Activated T-cell treated with anti-CD3 and anti-CD28 coated beads, Interleukin-2, amount 50 U/mL, for 24 hours (primary cell): ENCODE measurements at regions not wholly inside any gene's neighbourhood (a gene's known extent, or its start where the extent isn't known, plus 50 kb on each side); places are given as distances from the start of the nearest gene placed in this dataset.

Source experiments
- DNase-seq: peaks from one replicate; pipeline ENCODE4 v3.0.0-alpha.2; 2020
- H3K27ac Mint-ChIP-seq: 2 replicates; pipeline ENCODE4 v1.8.0; 2020; ENCODE audit warnings: mild to moderate bottlenecking, mixed read lengths
- H3K27me3 Mint-ChIP-seq: 2 replicates; pipeline ENCODE4 v1.8.0; 2020; ENCODE audit warnings: mixed read lengths
- H3K36me3 Mint-ChIP-seq: 2 replicates; pipeline ENCODE4 v1.8.0; 2020; ENCODE audit warnings: low read depth, mixed read lengths
- H3K4me1 Mint-ChIP-seq: 2 replicates; pipeline ENCODE4 v1.8.0; 2020; ENCODE audit warnings: low read depth, mixed read lengths
- H3K4me3 Mint-ChIP-seq: 2 replicates; pipeline ENCODE4 v1.8.0; 2020; ENCODE audit warnings: mild to moderate bottlenecking, moderate library complexity, mixed read lengths
- H3K9me3 Mint-ChIP-seq: 2 replicates; pipeline ENCODE4 v1.8.0; 2020; ENCODE audit warnings: mixed read lengths

DNA sequence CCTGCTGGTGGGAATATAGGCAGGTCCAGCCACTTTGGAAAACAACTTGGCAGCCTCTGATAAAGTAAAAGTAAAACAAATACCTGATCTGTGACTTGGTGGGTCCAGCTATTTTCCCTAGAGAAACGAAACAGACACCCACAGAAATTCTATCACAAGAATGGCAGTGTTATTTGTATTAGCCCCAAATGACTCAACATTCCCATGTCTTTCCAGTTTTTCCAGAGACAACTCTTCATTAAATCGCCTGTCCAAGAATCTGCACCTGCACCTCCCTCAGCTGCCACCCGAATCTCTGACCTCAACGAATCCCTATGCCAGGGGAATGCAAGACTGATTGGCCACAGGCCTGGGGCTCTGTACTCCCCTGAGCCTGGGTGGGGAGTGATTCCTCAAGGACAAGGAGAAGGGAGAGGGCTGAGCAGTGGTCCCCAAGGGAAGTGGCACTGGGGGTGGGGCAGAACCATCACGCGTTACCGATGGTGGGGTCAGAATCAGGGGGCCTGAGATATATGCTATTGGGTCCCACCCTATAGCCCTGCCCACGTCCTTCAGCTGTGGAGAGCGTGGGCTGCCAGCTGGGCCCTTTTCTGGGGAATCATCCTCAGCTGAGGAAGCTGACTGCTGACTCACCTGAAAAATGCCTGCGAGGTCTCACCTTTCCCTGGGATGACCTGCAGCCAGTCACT lies 553.0 kb downstream of the PTPRU start:
- no peaks in the 10 kb centered on the region for H3K36me3 Mint-ChIP-seq
- H3K4me1 Mint-ChIP-seq = no peaks in the 10 kb centered on the region
- H3K27me3 Mint-ChIP-seq = peaks cover 19% of the 10 kb centered on the region
- no peak for DNase-seq
- no peak overlapping the region for H3K27ac Mint-ChIP-seq
- H3K4me3 Mint-ChIP-seq = no peak overlapping the region
- no peaks in the 10 kb centered on the region for H3K9me3 Mint-ChIP-seq

GRCh38 chr1:29786791-29787732 lies 550.7 kb downstream of the PTPRU start:
- no peak for DNase-seq
- no peaks in the 10 kb centered on the region for H3K9me3 Mint-ChIP-seq
- H3K4me3 Mint-ChIP-seq = no peak overlapping the region
- peaks cover 22% of the 10 kb centered on the region for H3K27me3 Mint-ChIP-seq
- no peak overlapping the region for H3K27ac Mint-ChIP-seq
- no peaks in the 10 kb centered on the region for H3K36me3 Mint-ChIP-seq
- H3K4me1 Mint-ChIP-seq = no peaks in the 10 kb centered on the region

- Mint-ChIP-seq H3K4me1 (no peaks in the 10 kb centered on the region), H3K9me3 (no peaks in the 10 kb centered on the region), H3K27ac (no peak overlapping the region), H3K36me3 (no peaks in the 10 kb centered on the region), H3K4me3 (no peak overlapping the region), H3K27me3 (peaks cover 22% of the 10 kb centered on the region)
- no peak for DNase-seq
Observed at GRCh38 chr1:29786195-29786594, 549.9 kb downstream of the PTPRU start.

GRCh38 chr1:29785554-29785953 lies 549.2 kb downstream of the PTPRU start:
- Mint-ChIP-seq H3K27me3 (peaks cover 28% of the 10 kb centered on the region), H3K27ac (no peak overlapping the region), H3K9me3 (no peaks in the 10 kb centered on the region), H3K36me3 (no peaks in the 10 kb centered on the region), H3K4me3 (no peak overlapping the region), H3K4me1 (no peaks in the 10 kb centered on the region)
- DNase-seq = no peak

GRCh38 chr1:29785137-29785527 lies 548.8 kb downstream of the PTPRU start:
- no peaks in the 10 kb centered on the region for H3K36me3 Mint-ChIP-seq
- H3K4me1 Mint-ChIP-seq = no peaks in the 10 kb centered on the region
- no peak for DNase-seq

DNA sequence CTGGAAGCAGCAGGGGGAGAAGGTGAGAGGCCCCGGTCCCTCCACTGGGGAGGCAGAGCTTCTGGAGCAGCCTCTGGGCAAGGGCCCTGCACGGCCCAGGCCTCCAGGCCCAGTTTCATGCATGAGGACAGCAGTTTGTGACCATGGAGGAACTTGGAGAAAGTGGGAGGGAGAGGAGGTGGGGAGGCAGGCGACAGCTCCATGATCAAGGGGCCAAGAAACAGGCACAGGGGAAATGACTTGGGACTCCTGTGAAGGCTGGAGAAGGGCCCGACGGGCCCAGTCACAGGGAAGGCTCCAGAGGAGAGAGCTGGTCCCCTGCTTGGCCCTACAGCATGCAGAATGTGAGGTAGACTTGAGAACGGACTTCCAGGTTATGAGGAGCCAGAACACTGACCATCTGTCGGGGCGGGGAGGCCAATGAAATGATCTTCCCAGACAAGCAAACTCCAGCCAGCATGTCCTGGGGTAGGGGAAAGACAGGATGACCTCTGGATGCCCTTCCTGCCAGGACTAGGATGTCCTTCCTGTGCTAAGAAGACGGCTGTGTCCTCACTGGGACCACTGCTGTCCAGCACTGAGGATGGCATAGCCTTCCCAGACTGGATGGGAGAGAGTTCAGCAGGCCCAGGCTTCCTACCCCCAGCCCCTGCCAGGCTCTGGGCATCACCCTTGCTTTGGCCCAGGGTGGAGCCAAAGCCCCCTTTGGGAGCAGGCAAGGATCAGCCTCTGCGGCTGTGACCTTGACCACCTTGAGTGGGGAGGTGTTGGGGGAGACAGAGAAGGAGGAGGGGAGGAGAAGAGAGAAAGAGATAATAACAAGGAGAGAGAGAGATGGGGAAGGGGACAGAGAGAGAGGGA lies 548.2 kb downstream of the PTPRU start:
- H3K4me1 Mint-ChIP-seq = no peaks in the 10 kb centered on the region
- no peak overlapping the region for H3K4me3 Mint-ChIP-seq
- no peak for DNase-seq
- no peaks in the 10 kb centered on the region for H3K36me3 Mint-ChIP-seq
- H3K9me3 Mint-ChIP-seq = no peaks in the 10 kb centered on the region
- H3K27me3 Mint-ChIP-seq = peaks cover 25% of the 10 kb centered on the region
- no peak overlapping the region for H3K27ac Mint-ChIP-seq

More at GRCh38 chr1:29785137-29785527, 548.8 kb downstream of the PTPRU start:
- peaks cover 28% of the 10 kb centered on the region for H3K27me3 Mint-ChIP-seq
- H3K4me3 Mint-ChIP-seq = no peak overlapping the region
- no peak overlapping the region for H3K27ac Mint-ChIP-seq
- H3K9me3 Mint-ChIP-seq = no peaks in the 10 kb centered on the region

DNA sequence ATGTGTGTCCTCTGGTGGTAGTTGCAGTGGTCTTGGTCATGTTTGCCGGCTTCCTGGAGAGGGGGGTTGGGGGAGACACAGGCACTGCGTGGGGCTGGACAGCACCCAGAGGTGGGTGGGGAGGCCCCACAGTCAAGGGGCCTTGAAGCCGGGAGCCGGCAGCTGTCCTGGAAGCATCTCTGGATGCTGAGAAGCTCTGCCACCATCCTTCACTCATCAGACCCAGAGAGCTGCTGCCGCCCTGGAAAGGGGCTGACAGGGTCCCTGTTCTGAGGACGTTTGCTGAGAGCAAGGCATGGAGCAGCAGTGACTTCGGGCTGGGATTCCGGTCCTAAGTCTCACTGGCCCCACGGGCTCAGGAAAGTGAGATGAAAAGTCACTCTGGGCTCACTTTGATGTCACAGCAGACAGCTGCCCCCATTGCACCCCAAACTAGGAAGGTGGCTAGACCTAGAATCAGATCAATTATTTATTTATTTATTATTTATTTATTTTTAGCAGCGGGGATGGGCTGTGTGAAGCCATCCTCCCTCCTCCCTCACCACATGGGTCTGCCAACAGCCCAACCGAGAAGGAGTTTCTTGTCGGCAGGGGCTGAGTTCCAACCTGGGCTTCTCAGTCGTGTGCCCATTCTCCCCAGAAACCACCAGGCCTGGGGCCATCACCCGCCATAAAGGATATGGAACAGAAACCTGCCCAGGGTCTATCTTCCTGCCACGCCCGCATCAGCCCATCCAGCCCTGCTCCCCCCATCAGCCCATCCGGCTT lies 547.4 kb downstream of the PTPRU start:
- Mint-ChIP-seq H3K27me3 (peaks cover 29% of the 10 kb centered on the region), H3K36me3 (no peaks in the 10 kb centered on the region), H3K4me3 (no peak overlapping the region), H3K4me1 (no peaks in the 10 kb centered on the region), H3K9me3 (no peaks in the 10 kb centered on the region), H3K27ac (no peak overlapping the region)
- DNase-seq = no peak

DNA sequence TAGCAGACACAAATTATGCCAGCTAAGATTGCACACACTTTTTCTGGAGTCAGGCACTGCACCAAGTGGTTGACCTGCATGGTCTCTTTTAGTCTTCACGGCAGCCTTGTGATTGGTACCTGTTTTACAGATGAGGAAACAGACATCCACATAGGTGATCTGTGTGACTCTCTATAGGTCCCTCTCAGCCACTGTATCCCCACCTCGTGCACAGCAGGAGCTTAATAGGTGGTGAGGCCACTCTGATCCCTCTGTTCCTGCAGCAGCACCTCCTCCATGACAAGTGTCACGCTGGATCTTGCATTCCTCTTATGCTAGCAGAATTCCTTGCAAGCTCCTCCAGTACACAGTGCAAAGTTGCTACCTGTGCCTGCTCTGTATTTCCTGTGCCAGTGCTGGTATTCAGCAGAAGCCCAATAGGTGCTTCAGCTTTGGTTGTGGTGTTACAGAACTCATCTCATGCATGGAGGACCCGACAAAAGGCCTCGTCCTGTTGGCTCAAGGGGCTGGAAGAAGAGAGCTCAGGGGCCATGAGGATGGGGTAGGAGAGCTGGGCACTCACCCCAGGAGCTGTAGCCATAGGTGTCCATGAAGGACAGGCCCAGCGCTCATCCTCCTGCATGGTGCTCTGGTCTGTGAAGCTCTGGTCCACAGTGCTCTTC lies 546.7 kb downstream of the PTPRU start:
- H3K27ac Mint-ChIP-seq = no peak overlapping the region
- H3K9me3 Mint-ChIP-seq = no peaks in the 10 kb centered on the region

DNA sequence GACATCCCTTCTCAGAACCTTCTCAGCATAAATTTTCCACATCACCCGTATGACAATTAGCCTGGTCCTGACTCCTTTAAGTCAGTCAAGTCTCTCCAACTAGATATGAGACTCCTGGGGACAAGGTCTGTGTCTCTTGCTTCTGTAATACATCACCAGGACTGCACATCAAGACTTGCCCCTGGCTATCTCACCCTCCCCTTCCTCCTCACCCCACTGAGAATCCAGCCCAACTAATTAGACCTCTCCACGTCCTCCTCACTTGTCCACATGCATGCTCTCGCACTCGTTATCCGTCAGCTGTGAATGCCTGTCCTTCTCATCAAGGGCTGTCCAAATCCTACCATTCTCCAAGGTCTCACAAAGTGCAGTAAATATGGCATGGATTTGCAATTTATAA lies 542.8 kb downstream of the PTPRU start:
- H3K4me3 Mint-ChIP-seq = no peak overlapping the region
- no peak overlapping the region for H3K27ac Mint-ChIP-seq

More for the DNA sequence above, 546.7 kb downstream of the PTPRU start:
- no peak for DNase-seq
- Mint-ChIP-seq H3K36me3 (no peaks in the 10 kb centered on the region), H3K4me1 (no peaks in the 10 kb centered on the region), H3K27me3 (peaks cover 35% of the 10 kb centered on the region), H3K4me3 (no peak overlapping the region)

GRCh38 chr1:29777522-29777921 lies 541.2 kb downstream of the PTPRU start:
- Mint-ChIP-seq H3K4me3 (no peak overlapping the region), H3K4me1 (no peaks in the 10 kb centered on the region), H3K36me3 (no peaks in the 10 kb centered on the region), H3K27me3 (peaks cover 38% of the 10 kb centered on the region), H3K9me3 (peaks cover 3% of the 10 kb centered on the region), H3K27ac (no peak overlapping the region)
- DNase-seq = no peak

More for the DNA sequence above, 542.8 kb downstream of the PTPRU start:
- H3K36me3 Mint-ChIP-seq = no peaks in the 10 kb centered on the region
- DNase-seq = no peak
- H3K9me3 Mint-ChIP-seq = peaks cover 3% of the 10 kb centered on the region
- no peaks in the 10 kb centered on the region for H3K4me1 Mint-ChIP-seq
- H3K27me3 Mint-ChIP-seq = peaks cover 47% of the 10 kb centered on the region

DNA sequence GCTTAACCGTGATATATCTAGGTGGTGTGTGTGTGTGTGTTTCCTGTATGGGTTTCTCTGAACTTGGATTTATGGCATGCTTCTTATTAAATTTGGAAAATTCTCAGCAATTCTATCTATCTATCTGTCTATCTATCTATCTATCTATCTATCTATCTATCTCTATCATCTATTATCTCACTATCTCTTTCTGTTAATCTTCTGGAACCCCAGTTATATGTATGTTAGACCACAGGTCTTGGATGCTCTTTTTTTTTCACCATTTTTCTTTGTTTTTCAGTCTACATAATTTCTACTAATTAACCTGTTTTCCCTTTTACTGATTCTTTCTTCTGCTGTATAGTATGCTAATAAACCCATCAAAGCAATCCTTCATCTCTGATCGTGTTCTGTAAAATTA lies 538.0 kb downstream of the PTPRU start:
- peaks cover 25% of the 10 kb centered on the region for H3K27me3 Mint-ChIP-seq
- DNase-seq = no peak
- H3K27ac Mint-ChIP-seq = no peak overlapping the region
- H3K36me3 Mint-ChIP-seq = no peaks in the 10 kb centered on the region
- no peaks in the 10 kb centered on the region for H3K4me1 Mint-ChIP-seq
- no peak overlapping the region for H3K4me3 Mint-ChIP-seq
- H3K9me3 Mint-ChIP-seq = peaks cover 3% of the 10 kb centered on the region

DNA sequence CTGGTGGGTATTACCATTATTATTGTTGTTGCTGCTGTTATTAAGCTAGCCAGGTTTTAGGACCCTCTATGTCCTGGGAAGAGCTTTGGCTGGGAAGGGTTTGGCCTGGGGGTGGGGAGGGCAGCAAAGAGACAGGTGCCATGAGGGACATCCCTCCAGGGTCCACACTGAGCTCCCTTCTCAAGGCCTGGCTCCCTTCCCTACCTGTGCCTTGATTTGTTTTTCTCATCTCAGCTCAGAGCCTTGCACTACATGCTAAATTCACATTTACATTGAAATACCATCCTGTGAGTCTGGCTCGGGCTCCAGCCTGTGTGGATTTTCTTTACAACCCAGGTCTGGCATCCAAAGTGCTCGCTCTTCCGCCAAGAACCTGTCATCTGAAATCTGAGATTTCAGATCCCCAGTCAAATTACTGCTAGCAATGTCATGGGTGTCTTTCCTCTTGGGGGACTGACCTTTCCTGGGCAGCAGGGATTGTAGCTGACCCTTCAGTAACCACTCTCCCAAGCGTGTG lies 536.3 kb downstream of the PTPRU start:
- Mint-ChIP-seq H3K27ac (no peak overlapping the region), H3K4me1 (no peaks in the 10 kb centered on the region), H3K4me3 (no peak overlapping the region), H3K9me3 (peaks cover 3% of the 10 kb centered on the region), H3K27me3 (peaks cover 11% of the 10 kb centered on the region), H3K36me3 (no peaks in the 10 kb centered on the region)
- DNase-seq = no peak

DNA sequence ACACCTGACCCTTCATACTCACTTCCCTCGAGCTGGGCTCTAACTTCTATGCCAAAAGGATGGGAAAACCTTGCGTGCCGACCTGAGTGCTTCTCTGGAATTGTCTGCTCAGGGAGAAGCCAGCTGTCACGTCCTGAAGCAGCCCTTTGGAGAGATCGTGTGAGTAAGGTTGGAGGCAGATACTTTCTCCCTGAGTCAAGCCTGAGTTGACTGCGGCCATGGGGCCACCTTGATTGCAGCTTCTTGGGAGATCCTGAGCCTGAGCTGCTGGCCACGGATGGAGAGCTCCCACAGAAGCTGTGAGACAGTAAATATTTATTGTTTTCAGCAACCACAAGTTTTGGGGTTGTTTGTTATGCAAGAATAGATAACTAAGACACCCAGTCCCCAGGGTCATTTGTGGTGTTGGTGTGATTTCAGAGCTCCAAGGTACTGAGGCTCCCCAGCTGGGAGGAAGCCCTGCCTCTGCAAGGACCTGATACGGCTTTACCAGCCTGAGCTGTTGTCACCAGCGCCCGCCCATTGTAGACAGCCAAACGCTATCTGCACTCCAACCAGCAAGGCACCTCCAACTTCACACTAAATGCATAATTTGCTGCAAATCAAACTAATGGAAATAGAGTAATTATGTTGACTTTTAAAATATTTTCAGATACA lies 531.6 kb downstream of the PTPRU start:
- no peaks in the 10 kb centered on the region for H3K9me3 Mint-ChIP-seq
- no peaks in the 10 kb centered on the region for H3K4me1 Mint-ChIP-seq
- no peak for DNase-seq
- H3K27me3 Mint-ChIP-seq = peaks cover 22% of the 10 kb centered on the region
- no peak overlapping the region for H3K4me3 Mint-ChIP-seq
- H3K27ac Mint-ChIP-seq = no peak overlapping the region
- H3K36me3 Mint-ChIP-seq = no peaks in the 10 kb centered on the region
